ENCODE measurements at regions not wholly inside any gene's neighbourhood (a gene's known extent, or its start where the extent isn't known, plus 50 kb on each side); places are given as distances from the start of the nearest gene placed in this dataset.

- intact Hi-C loops (cut with micrococcal nuclease) (no loop called here), dilution Hi-C loops (cut with MboI; ENCODE audit: extremely low pct_ligation_motif_present, low sequenced_read_pairs) (no loop called here)
- H3K4me2 ChIP-seq (ENCODE audit: insufficient read depth, low read length): no peak overlapping the region
- H3K9ac ChIP-seq (replicated peaks; ENCODE audit: extremely low read depth, insufficient read depth, low read length): no peak overlapping the region
- no peaks in the 10 kb centered on the region for H3K36me3 ChIP-seq (ENCODE audit: control insufficient read depth in 2 of 2, extremely low read depth in 1 of 2, insufficient read depth in 2 of 2, low read length in 2 of 2)
- H3K27me3 ChIP-seq (ENCODE audit: control insufficient read depth in 2 of 2, insufficient read depth in 2 of 2, low read length in 2 of 2): no peaks in the 10 kb centered on the region
- H4K20me1 ChIP-seq (replicated peaks; ENCODE audit: control insufficient read depth, extremely low read depth, insufficient read depth, low read length): no peaks in the 10 kb centered on the region
- ChIA-PET POLR2A (no interaction called here), CTCF (no interaction called here)
- H3K79me2 ChIP-seq (ENCODE audit: control insufficient read depth, insufficient read depth, low read length): no peaks in the 10 kb centered on the region
- H2AFZ ChIP-seq (ENCODE audit: low read depth, low read length): no peak overlapping the region
- H3K27ac ChIP-seq (ENCODE audit: insufficient read depth, low read depth, low read length): no peak overlapping the region
- FAIRE-seq (no peak), DNase-seq (ENCODE audit: low read depth, low spot score) (no peak)
- BruUV-seq (replicated peaks): no TSS peak
- no peak for TF ChIP-seq MYC (IDR thresholded peaks at IDR 0.05; ENCODE audit: low read depth, low read length)
- TF ChIP-seq EZH2 (IDR thresholded peaks at IDR 0.05; ENCODE audit: borderline replicate concordance, low read depth, low read length, severe bottlenecking): no peak
- no peak for TF ChIP-seq GATA2 (IDR thresholded peaks at IDR 0.05; ENCODE audit: insufficient read depth, insufficient read length, low read depth, low read length)
- H3K9me3 ChIP-seq (replicated peaks; ENCODE audit: control insufficient read depth, insufficient read depth, low read length): no peaks in the 10 kb centered on the region
- H3K9me1 ChIP-seq (replicated peaks; ENCODE audit: control insufficient read depth, extremely low read depth, insufficient read depth, low read length): no peaks in the 10 kb centered on the region
- H3K4me1 ChIP-seq (ENCODE audit: control insufficient read depth, extremely low read depth, insufficient read depth, low read length): no peaks in the 10 kb centered on the region
- no peak overlapping the region for H3K4me3 ChIP-seq (replicated peaks in 1 of 3; ENCODE audit: insufficient read depth in 1 of 3, low read depth in 1 of 3, low read length in 3 of 3)
Observed at GRCh38 chr4:59540311-59540710, 1659.8 kb upstream of the ADGRL3 start.

- H3K9ac ChIP-seq (replicated peaks; ENCODE audit: extremely low read depth, insufficient read depth, low read length): peak overlapping the region; percentile 31
- FAIRE-seq (no peak), DNase-seq (ENCODE audit: low read depth, low spot score) (peak; percentile 1)
- POLR2A ChIA-PET: no interaction called here
- H3K4me2 ChIP-seq (ENCODE audit: insufficient read depth, low read length): peak overlapping the region; percentile 70
- no peaks in the 10 kb centered on the region for H3K27me3 ChIP-seq (ENCODE audit: control insufficient read depth in 2 of 2, insufficient read depth in 2 of 2, low read length in 2 of 2)
- H2AFZ ChIP-seq (ENCODE audit: low read depth, low read length): no peak overlapping the region
- H3K9me1 ChIP-seq (replicated peaks; ENCODE audit: control insufficient read depth, extremely low read depth, insufficient read depth, low read length): no peaks in the 10 kb centered on the region
- H3K79me2 ChIP-seq (ENCODE audit: control insufficient read depth, insufficient read depth, low read length): no peaks in the 10 kb centered on the region
- no TSS peak for BruUV-seq (replicated peaks)
- CTCF ChIA-PET: no interaction called here
- no peaks in the 10 kb centered on the region for H3K36me3 ChIP-seq (ENCODE audit: control insufficient read depth in 2 of 2, extremely low read depth in 1 of 2, insufficient read depth in 2 of 2, low read length in 2 of 2)
- no peaks in the 10 kb centered on the region for H3K9me3 ChIP-seq (replicated peaks; ENCODE audit: control insufficient read depth, insufficient read depth, low read length)
- H4K20me1 ChIP-seq (replicated peaks; ENCODE audit: control insufficient read depth, extremely low read depth, insufficient read depth, low read length): no peaks in the 10 kb centered on the region
- TF ChIP-seq POLR2A (IDR thresholded peaks at IDR 0.05; ENCODE audit: low read depth, low read length) (no peak), MYC (IDR thresholded peaks at IDR 0.05; ENCODE audit: low read depth, low read length) (no peak), EZH2 (IDR thresholded peaks at IDR 0.05; ENCODE audit: borderline replicate concordance, low read depth, low read length, severe bottlenecking) (no peak), GATA2 (IDR thresholded peaks at IDR 0.05; ENCODE audit: insufficient read depth, insufficient read length, low read depth, low read length) (no peak), CTCF (IDR thresholded peaks at IDR 0.05; ENCODE audit: extremely low read depth in 1 of 2, insufficient read depth in 1 of 2, low read depth in 1 of 2, low read length in 2 of 2) (no peak)
- peak overlapping the region in 1 of 3 experiments; percentile 43 for H3K4me3 ChIP-seq (replicated peaks in 1 of 3; ENCODE audit: insufficient read depth in 1 of 3, low read depth in 1 of 3, low read length in 3 of 3)
- no peaks in the 10 kb centered on the region for H3K4me1 ChIP-seq (ENCODE audit: control insufficient read depth, extremely low read depth, insufficient read depth, low read length)
- dilution Hi-C loops (cut with MboI; ENCODE audit: extremely low pct_ligation_motif_present, low sequenced_read_pairs): no loop called here
- intact Hi-C loops (cut with micrococcal nuclease): no loop called here
- peak overlapping the region; percentile 18 for H3K27ac ChIP-seq (ENCODE audit: insufficient read depth, low read depth, low read length)
Observed at GRCh38 chr4:59553063-59553720, 1646.9 kb upstream of the ADGRL3 start.
